GM20000 (cell line): ENCODE measurements at regions not wholly inside any gene's neighbourhood (a gene's known extent, or its start where the extent isn't known, plus 50 kb on each side); places are given as distances from the start of the nearest gene placed in this dataset.

Experiments used
- DNase-seq: peaks from one replicate; pipeline ENCODE4 v3.0.0; 2012; ENCODE audit warnings: low spot score
- TF ChIP-seq, protein P1 (sequence below): IDR thresholded peaks from 2 replicates; pipeline ENCODE4 v1.5.1; 2012; ENCODE audit warnings: mild to moderate bottlenecking, control low read depth; ENCODE audit errors: extremely low read depth, missing control alignments

DNA sequence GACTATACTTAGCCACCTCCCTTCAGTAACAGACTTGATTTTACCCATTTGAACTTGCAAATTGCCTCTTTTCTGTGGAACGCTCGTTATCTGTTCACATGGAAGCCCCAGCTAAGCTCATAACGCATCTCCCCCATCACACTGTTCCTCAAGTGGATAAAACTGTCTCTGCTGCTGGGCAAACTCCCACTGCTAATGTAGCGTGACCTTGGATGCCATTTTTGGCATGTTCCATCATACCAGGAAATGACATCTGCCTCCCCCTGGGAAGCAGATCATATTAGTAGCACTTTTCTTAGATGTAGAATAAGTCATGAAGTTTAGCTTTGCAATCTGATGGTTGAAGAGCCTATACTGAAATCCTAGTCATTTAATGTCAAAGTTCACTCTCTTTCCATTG is 528.7 kb upstream of the PLXNA2 start:
- TF ChIP-seq, protein P1, sequence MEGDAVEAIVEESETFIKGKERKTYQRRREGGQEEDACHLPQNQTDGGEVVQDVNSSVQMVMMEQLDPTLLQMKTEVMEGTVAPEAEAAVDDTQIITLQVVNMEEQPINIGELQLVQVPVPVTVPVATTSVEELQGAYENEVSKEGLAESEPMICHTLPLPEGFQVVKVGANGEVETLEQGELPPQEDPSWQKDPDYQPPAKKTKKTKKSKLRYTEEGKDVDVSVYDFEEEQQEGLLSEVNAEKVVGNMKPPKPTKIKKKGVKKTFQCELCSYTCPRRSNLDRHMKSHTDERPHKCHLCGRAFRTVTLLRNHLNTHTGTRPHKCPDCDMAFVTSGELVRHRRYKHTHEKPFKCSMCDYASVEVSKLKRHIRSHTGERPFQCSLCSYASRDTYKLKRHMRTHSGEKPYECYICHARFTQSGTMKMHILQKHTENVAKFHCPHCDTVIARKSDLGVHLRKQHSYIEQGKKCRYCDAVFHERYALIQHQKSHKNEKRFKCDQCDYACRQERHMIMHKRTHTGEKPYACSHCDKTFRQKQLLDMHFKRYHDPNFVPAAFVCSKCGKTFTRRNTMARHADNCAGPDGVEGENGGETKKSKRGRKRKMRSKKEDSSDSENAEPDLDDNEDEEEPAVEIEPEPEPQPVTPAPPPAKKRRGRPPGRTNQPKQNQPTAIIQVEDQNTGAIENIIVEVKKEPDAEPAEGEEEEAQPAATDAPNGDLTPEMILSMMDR: no peak
- no peak for DNase-seq

DNA sequence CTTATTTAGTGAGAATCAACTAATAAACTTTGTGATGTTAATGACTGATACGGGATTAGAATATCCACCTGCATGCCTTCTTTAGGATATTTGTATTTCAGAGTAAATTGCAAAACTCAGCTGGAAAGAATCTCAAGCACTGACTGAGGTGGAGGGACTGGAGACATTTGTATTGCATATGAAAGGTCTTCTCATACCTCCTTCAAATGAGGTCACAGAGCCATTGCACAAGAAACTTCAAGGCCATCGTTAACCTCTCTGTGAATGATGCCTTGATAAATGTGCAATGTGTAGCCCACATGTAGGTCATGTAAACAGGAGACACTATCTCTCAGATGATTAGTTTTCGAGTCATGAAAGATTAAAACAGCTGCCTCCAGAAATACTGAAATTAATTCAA is 531.7 kb upstream of the PLXNA2 start:
- TF ChIP-seq, protein P1: no peak
- DNase-seq: no peak

DNA sequence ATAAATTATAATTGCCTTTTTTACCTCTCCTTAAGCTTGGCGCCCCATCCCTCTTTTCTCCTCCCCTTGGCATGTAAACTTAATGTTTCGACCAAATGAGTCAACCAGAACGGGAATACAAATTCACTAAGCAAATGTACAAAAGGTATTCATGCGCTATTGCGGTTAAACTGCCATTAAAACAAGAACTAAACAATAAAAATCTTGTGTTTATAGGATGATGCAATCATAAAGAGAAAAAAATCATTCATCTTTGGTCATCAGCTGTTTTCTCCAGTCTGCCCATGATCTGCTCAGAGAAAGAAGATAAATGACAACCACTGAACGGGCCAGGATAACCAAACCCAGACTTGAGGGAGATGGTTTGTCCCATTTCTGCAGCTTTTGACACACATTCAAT is 534.2 kb upstream of the PLXNA2 start:
- TF ChIP-seq, protein P1: no peak
- DNase-seq: no peak

DNA sequence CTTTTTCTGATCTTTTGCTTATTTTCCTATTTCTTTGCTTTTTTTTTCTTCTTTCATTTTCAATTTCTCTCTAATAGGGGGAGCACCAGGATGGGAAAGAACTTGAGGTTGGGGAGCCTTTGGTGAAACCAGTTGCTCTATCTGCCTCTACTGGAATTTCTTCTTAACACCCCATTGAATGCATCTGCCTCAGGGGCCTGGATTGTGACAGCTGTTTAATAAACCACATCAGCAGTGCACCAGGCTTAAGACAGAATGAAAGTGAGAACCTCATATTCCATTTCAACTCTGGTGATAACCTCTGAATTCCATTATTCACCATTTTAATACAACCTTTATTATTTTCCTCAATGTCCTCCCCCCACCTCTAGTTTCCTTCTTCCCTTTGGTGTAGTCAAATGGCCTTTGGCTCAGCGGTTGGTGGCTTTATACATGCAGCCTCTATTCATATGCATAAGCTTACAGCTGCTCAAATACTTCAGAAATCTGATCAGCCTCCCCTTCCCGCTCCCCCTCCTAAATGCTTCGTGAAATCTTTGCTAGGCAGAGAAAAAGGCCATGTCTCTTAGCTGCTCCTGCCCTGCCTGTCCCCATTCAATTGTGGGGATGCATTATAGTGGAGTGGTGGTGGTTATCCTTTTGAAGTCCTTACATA is 537.3 kb upstream of the PLXNA2 start:
- DNase-seq: no peak
- TF ChIP-seq, protein P1: no peak

DNA sequence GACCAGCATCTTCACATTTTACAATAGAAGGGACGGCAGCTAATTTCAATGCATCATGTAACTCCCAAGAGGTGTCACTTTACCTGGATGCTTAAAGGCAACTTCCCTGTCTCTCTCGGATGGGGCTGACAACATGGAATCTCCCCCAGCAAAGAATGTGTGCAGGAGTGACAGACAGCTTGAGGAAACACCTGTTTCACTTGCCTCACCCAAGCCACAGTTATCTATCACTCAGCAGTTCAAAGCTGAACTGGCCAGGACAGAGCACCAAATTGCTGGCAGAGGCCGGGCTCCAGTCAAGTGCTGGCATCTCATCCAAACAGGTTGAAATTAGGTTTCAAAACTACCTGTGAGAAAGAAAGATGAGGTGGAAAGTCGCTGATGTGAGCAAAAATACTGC is 538.0 kb upstream of the PLXNA2 start:
- DNase-seq: no peak
- TF ChIP-seq, protein P1: no peak

DNA sequence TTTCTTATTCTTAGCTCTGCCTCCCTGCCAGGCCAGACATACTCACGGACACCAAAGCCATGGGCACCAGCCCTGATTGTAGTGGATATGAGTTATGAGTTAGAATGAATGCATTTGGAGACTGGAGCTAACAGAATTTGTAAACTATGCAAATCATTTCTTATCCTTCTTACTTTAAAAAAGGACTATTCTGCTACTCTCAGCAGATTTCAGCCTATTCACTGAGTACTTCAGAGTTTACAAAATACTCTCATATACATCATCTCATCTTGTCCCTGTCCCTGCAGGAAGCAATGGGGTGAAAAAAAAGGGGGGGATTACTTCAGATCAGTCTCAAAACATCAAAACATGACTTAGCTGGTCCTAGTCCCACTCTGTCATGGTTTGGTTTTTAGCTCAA is 541.4 kb upstream of the PLXNA2 start:
- no peak for DNase-seq
- TF ChIP-seq, protein P1: no peak

DNA sequence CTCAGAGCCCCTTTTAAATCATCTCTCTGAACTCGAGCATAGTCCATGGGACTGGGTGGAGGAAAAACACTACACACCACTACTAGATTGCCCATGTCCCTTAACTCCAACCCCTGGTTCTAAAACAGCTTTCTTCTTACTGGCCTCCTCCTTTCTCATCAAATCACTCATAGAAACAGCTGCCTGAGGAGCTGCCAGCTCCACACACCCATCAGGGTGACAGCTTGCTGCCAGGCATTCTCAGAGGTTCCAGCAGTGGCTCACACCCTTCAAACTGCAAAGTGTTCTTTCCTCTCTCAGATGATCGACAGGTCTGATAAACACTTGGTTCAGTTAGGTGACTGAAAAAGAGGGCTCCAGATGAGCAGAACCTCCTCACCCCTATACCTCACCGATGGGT is 543.0 kb upstream of the PLXNA2 start:
- no peak for DNase-seq
- TF ChIP-seq, protein P1: no peak
